HL-60 (cell line): ENCODE measurements at regions not wholly inside any gene's neighbourhood (a gene's known extent, or its start where the extent isn't known, plus 50 kb on each side); places are given as distances from the start of the nearest gene placed in this dataset.

Source experiments
- DNase-seq, 2 experiments: peaks; one replicate each; pipeline ENCODE4 v3.0.0-alpha.2; 2010 to 2020; ENCODE audit warnings: low read depth in 1 of 2, low spot score in 1 of 2
- H3K27ac ChIP-seq: fragments of 250-450 bp; sonication (Bioruptor Pico); replicated peaks from 2 replicates; pipeline ENCODE4 v1.5.1; 2020; ENCODE audit warnings: mild to moderate bottlenecking, moderate library complexity
- H3K27me3 ChIP-seq: fragments of 250-450 bp; sonication (Bioruptor Pico); 2 replicates; pipeline ENCODE4 v1.5.1; 2021; ENCODE audit warnings: mild to moderate bottlenecking, moderate library complexity; ENCODE audit not compliant: insufficient read depth, poor library complexity, severe bottlenecking
- H3K4me3 ChIP-seq: replicated peaks from 2 replicates; pipeline ENCODE4 v1.5.1; 2011; ENCODE audit warnings: mild to moderate bottlenecking, control low read depth, low read length; ENCODE audit not compliant: insufficient read depth
- CTCF ChIP-seq: IDR thresholded peaks from one replicate; pipeline ENCODE4 v1.5.1; 2011; ENCODE audit warnings: low read length, control low read depth, inconsistent platforms; ENCODE audit not compliant: insufficient read depth
- GABPA ChIP-seq: IDR thresholded peaks from 2 replicates; pipeline ENCODE4 v1.6.1; 2012; ENCODE audit warnings: low read depth
- POLR2AphosphoS5 ChIP-seq: IDR thresholded peaks from 2 replicates; pipeline ENCODE4 v1.6.1; 2012; ENCODE audit warnings: low read depth
- REST ChIP-seq: IDR thresholded peaks from 2 replicates; pipeline ENCODE4 v1.6.1; 2012; ENCODE audit warnings: low read depth; ENCODE audit not compliant: insufficient replicate concordance
- SPI1 ChIP-seq: IDR thresholded peaks from 2 replicates; pipeline ENCODE4 v1.6.1; 2012; ENCODE audit warnings: low read depth, mild to moderate bottlenecking, borderline replicate concordance

- Histone ChIP-seq H3K4me3 (no peak overlapping the region), H3K27me3 (no peaks in the 10 kb centered on the region), H3K27ac (no peak overlapping the region)
- DNase-seq, result no peak
- TF ChIP-seq CTCF (no peak), GABPA (no peak), SPI1 (no peak), POLR2AphosphoS5 (no peak), REST (no peak)
Measured at GRCh38 chr1:87197156-87197555, 131.5 kb upstream of the LMO4 start.

GRCh38 chr1:87197641-87198040, 131.0 kb upstream of the LMO4 start:
- Histone ChIP-seq H3K4me3 (no peak overlapping the region), H3K27me3 (no peaks in the 10 kb centered on the region), H3K27ac (no peak overlapping the region)
- DNase-seq, result no peak
- TF ChIP-seq CTCF (no peak), POLR2AphosphoS5 (no peak), GABPA (no peak), SPI1 (no peak), REST (no peak)

- DNase-seq, result no peak
- no peaks in the 10 kb centered on the region for H3K27me3 ChIP-seq
- TF ChIP-seq CTCF (no peak), GABPA (no peak), REST (no peak), SPI1 (no peak), POLR2AphosphoS5 (no peak)
Measured at GRCh38 chr1:87200875-87201638, 127.6 kb upstream of the LMO4 start.

More at GRCh38 chr1:87200875-87201638, 127.6 kb upstream of the LMO4 start:
- Histone ChIP-seq H3K4me3 (no peak overlapping the region), H3K27ac (no peak overlapping the region)
